K562 (cell line): ENCODE measurements at regions not wholly inside any gene's neighbourhood (a gene's known extent, or its start where the extent isn't known, plus 50 kb on each side); places are given as distances from the start of the nearest gene placed in this dataset.
A peak's percentile ranks its signal among the peaks of the same experiment; 100 is the strongest.

ENCODE experiments used
- ATAC-seq: fragments of 200-7000 bp; cut with Tn5 transposase; 3 replicates; pipeline ENCODE4 v1.9.1; 2020; ENCODE audit warnings: moderate library complexity
- BruUV-seq: library from RNA; stranded (reverse); fragments of 400-500 nt; replicated peaks from 2 replicates; lab custom pipeline; 2021; lab: Mats Ljungman, UMichigan
- CTCF ChIA-PET: fragments of 300-600 bp; formaldehyde crosslinking; extraction: SDS; loops from one replicate; lab custom pipeline; 2021; ENCODE audit warnings: low intra/inter-chr PET ratio; lab: Yijun Ruan, JAX
- POLR2A ChIA-PET: fragments of 300-600, 350-650 bp; sonication (Branson Sonifier 250); formaldehyde crosslinking; extraction: SDS; loops from one replicate; lab custom pipeline; 2021; ENCODE audit warnings: antibody characterized with exemption, inconsistent platforms; lab: Yijun Ruan, JAX
- DNase-seq, 4 experiments: peaks; one replicate each; pipeline versions ENCODE4 v3.0.0 to v3.0.0-alpha.2; 2011 to 2018; ENCODE audit warnings: low spot score in 3 of 4, mixed read lengths in 3 of 4; ENCODE audit errors: extremely low read depth in 1 of 4
- FAIRE-seq: peaks from 2 replicates; lab custom pipeline; 2011; peaks lifted over from hg19 to GRCh38; lab: Jason Lieb, UNC
- H2AFZ ChIP-seq: 2 replicates; pipeline ENCODE4 v1.6.0; 2011; ENCODE audit warnings: low read depth, low read length, control low read depth, inconsistent platforms
- H3K27ac ChIP-seq: fragments of 200-600 bp; 3 replicates; pipeline ENCODE4 v1.8.0; 2011; ENCODE audit warnings: low read depth, mild to moderate bottlenecking, control low read depth, inconsistent platforms, low read length, moderate library complexity, mixed read lengths; ENCODE audit errors: extremely low read depth
- H3K27me3 ChIP-seq, 2 experiments: fragments of 300-600 bp in 1 of 2; 2 replicates in 1 of 2; 3 replicates in 1 of 2; pipeline versions ENCODE4 v1.6.0 to v1.8.0; 2011; ENCODE audit warnings: inconsistent platforms in 2 of 2, low read length in 2 of 2, mild to moderate bottlenecking in 1 of 2, mixed read lengths in 1 of 2, moderate library complexity in 1 of 2; ENCODE audit not compliant: control insufficient read depth in 2 of 2, insufficient read depth in 2 of 2
- H3K36me3 ChIP-seq: fragments of 300-600 bp; 3 replicates; pipeline ENCODE4 v1.8.0; 2011; ENCODE audit warnings: mild to moderate bottlenecking, low read length, inconsistent platforms; ENCODE audit not compliant: control insufficient read depth, insufficient read depth
- H3K4me1 ChIP-seq, 2 experiments: fragments of 200-600 bp in 1 of 2; replicated peaks in 1 of 2; 2 replicates in 1 of 2; 3 replicates in 1 of 2; pipeline versions ENCODE4 v1.5.1 to v1.8.0; 2011; ENCODE audit warnings: inconsistent platforms in 2 of 2, low read length in 2 of 2, mild to moderate bottlenecking in 1 of 2, mixed read lengths in 1 of 2, moderate library complexity in 1 of 2; ENCODE audit not compliant: control insufficient read depth in 2 of 2, insufficient read depth in 2 of 2
- H3K4me2 ChIP-seq: 2 replicates; pipeline ENCODE4 v1.6.1; 2011; ENCODE audit warnings: low read length, control low read depth, inconsistent platforms, mixed read lengths; ENCODE audit not compliant: insufficient read depth
- H3K4me3 ChIP-seq: fragments of 200-600 bp; sonication (generic), shearing (Covaris generic); 2 replicates; pipeline ENCODE4 v1.5.1; 2016; ENCODE audit warnings: control low read depth, inconsistent platforms
- H3K79me2 ChIP-seq: fragments of 200-600 bp; 3 replicates; pipeline ENCODE4 v1.8.0; 2011; ENCODE audit warnings: low read length, inconsistent platforms; ENCODE audit not compliant: control insufficient read depth, insufficient read depth
- H3K9ac ChIP-seq, 2 experiments: 2 replicates each; pipeline versions ENCODE4 v1.6.0 to v1.6.1; 2011; ENCODE audit warnings: low read depth in 2 of 2, low read length in 2 of 2, control low read depth in 1 of 2, inconsistent platforms in 1 of 2, mild to moderate bottlenecking in 1 of 2, mixed read lengths in 1 of 2; ENCODE audit not compliant: insufficient read depth in 1 of 2
- H3K9me1 ChIP-seq: one replicate; pipeline ENCODE4 v1.6.0; 2011; ENCODE audit warnings: inconsistent platforms, mild to moderate bottlenecking, low read length, moderate library complexity; ENCODE audit not compliant: control insufficient read depth, insufficient read depth
- H3K9me3 ChIP-seq: replicated peaks from 2 replicates; pipeline ENCODE4 v1.5.1; 2011; ENCODE audit warnings: low read depth, low read length, inconsistent platforms; ENCODE audit not compliant: control insufficient read depth, insufficient read depth
- H4K20me1 ChIP-seq: replicated peaks from 2 replicates; pipeline ENCODE4 v1.6.1; 2011; ENCODE audit warnings: low read length, inconsistent platforms, mixed read lengths; ENCODE audit not compliant: control insufficient read depth, insufficient read depth
- BCL6 ChIP-seq: fragments of 250-450 bp; sonication (Bioruptor Pico); IDR thresholded peaks from 2 replicates; pipeline ENCODE4 v1.4.0; 2020
- DDX20 ChIP-seq: fragments of 450-650 bp; IDR thresholded peaks from 2 replicates; pipeline ENCODE4 v1.6.1; 2016; ENCODE audit warnings: missing genetic modification characterization, low read depth, mild to moderate bottlenecking, missing compliant biosample characterization, moderate library complexity
- DMBX1 ChIP-seq: fragments of 250-450 bp; sonication (Bioruptor Pico); IDR thresholded peaks from 2 replicates; pipeline ENCODE4 v1.8.0; 2022; ENCODE audit warnings: inconsistent platforms, mild to moderate bottlenecking, moderate library complexity, borderline replicate concordance
- FUS ChIP-seq: fragments of 200-400 bp; formaldehyde crosslinking; optimal IDR thresholded peaks from 2 replicates; pipeline ENCODE3; 2017; ENCODE audit warnings: low read depth, low read length
- HMG20A ChIP-seq: fragments of 450-650 bp; formaldehyde crosslinking; conservative IDR thresholded peaks from 2 replicates; pipeline ENCODE4 v1.4.0; 2020; ENCODE audit warnings: mild to moderate bottlenecking, mixed read lengths
- L3MBTL2 ChIP-seq: fragments of 450-650 bp; IDR thresholded peaks from 2 replicates; pipeline ENCODE4 v1.6.1; 2016; ENCODE audit warnings: mild to moderate bottlenecking, moderate library complexity
- MCM5 ChIP-seq: fragments of 450-650 bp; IDR thresholded peaks from 2 replicates; pipeline ENCODE4 v1.6.1; 2016; ENCODE audit warnings: low read depth
- NCOA2 ChIP-seq, 2 experiments: fragments of 450-650 bp; IDR thresholded peaks; 2 replicates each; pipeline ENCODE4 v1.6.1; 2018; ENCODE audit warnings: mild to moderate bottlenecking in 2 of 2, moderate library complexity in 1 of 2; ENCODE audit not compliant: partially characterized antibody in 2 of 2
- PTBP1 ChIP-seq: fragments of 200-400 bp; formaldehyde crosslinking; IDR thresholded peaks from 2 replicates; pipeline ENCODE4 v1.6.1; 2017; ENCODE audit warnings: low read depth, low read length
- SRSF1 ChIP-seq: fragments of 200-400 bp; formaldehyde crosslinking; IDR thresholded peaks from 2 replicates; pipeline ENCODE4 v1.6.1; 2017; ENCODE audit warnings: mild to moderate bottlenecking, low read depth, low read length, moderate library complexity
- ZBTB5 ChIP-seq: fragments of 450-650 bp; IDR thresholded peaks from 2 replicates; pipeline ENCODE4 v1.6.1; 2017; ENCODE audit warnings: antibody characterized with exemption
- ZFP1 ChIP-seq: fragments of 450-650 bp; formaldehyde crosslinking; IDR thresholded peaks from 2 replicates; pipeline ENCODE4 v1.4.0; 2020; ENCODE audit warnings: mild to moderate bottlenecking, mixed read lengths
- ZNF134 ChIP-seq: fragments of 250-450 bp; sonication (Bioruptor Pico); conservative IDR thresholded peaks from 2 replicates; pipeline ENCODE4 v1.4.0; 2020
- ZNF175 ChIP-seq: fragments of 200-800 bp; sonication (Bioruptor generic); IDR thresholded peaks from 2 replicates; pipeline ENCODE4 v1.6.1; 2016; ENCODE audit warnings: low read depth, mild to moderate bottlenecking, missing genetic modification characterization, missing compliant biosample characterization
- ZNF232 ChIP-seq: sonication (generic); formaldehyde crosslinking; IDR thresholded peaks from 2 replicates; pipeline ENCODE4 v1.8.0; 2022; ENCODE audit warnings: mild to moderate bottlenecking, missing genetic modification reagents
- ZNF324 ChIP-seq: fragments of 250-450 bp; sonication (Bioruptor Pico); IDR thresholded peaks from 2 replicates; pipeline ENCODE4 v1.4.0; 2020; ENCODE audit warnings: mild to moderate bottlenecking
- WGBS: fragments of 100-300 bp; shearing (Covaris generic); methylation state at CpG from one replicate; pipeline ENCODE4 v1.1.6; 2016; ENCODE audit warnings: low coverage, mixed read lengths; ENCODE audit not compliant: insufficient coverage; ENCODE audit errors: missing lambda C conversion rate; 5-methylcytosine and 5-hydroxymethylcytosine counted together
- in situ Hi-C: fragments of 300-500 bp; cut with MboI; formaldehyde crosslinking; loops from 4 replicates; pipeline ENCODE4 v1.15.0; 2018; ENCODE audit warnings: inconsistent platforms, mixed read lengths
- intact Hi-C: fragments of 100-400 bp; cut with micrococcal nuclease; formaldehyde crosslinking; loops from 2 replicates; pipeline ENCODE4 v1.14.2; 2022

- Histone ChIP-seq H3K27ac (no peak overlapping the region), H3K27me3 (peaks cover 0 to 46% of the 10 kb centered on the region in 2 experiments; a peak in 4 of 5 replicates), H3K9ac (no peak overlapping the region; a peak in 1 of 4 replicates), H4K20me1 (no peaks in the 10 kb centered on the region; the same call in 1 of the 2 replicates), H3K4me3 (no peak overlapping the region), H3K79me2 (no peaks in the 10 kb centered on the region), H2AFZ (no peak overlapping the region), H3K4me1 (peaks cover 0 to 2% of the 10 kb centered on the region in 2 experiments; a peak in 2 of 5 replicates), H3K9me3 (no peaks in the 10 kb centered on the region), H3K9me1 (peaks cover 4% of the 10 kb centered on the region), H3K4me2 (no peak overlapping the region), H3K36me3 (no peaks in the 10 kb centered on the region)
- intact Hi-C loops (no loop called here), in situ Hi-C loops (no loop called here)
- BruUV-seq, result no TSS peak
- POLR2A ChIA-PET, result no interaction called here
- CTCF ChIA-PET, result no interaction called here
- DNase-seq (no peak), ATAC-seq (no peak), FAIRE-seq (no peak)
- 7% methylated on average over 16 of the region's 17 CpGs for WGBS
- TF ChIP-seq BCL6 (CRISPR knock-in tag), result no peak
- peak; percentile 28; the same call in 1 of the 2 replicates for TF ChIP-seq ZNF175 (CRISPR knock-in tag)
- TF ChIP-seq FUS, result no peak
- TF ChIP-seq L3MBTL2, result 0 out of 2 replicates have a peak, but pooled peaks have one; percentile 18
Observed at GRCh38 chr17:79457376-79457775, 153.5 kb downstream of the RBFOX3 start.

- TF ChIP-seq ZFP1 (CRISPR knock-in tag) (no peak), ZNF134 (CRISPR knock-in tag) (no peak), DDX20 (tag) (no peak), MCM5 (no peak), DMBX1 (CRISPR knock-in tag) (no peak), ZNF324 (no peak), PTBP1 (no peak), ZBTB5 (no peak), HMG20A (CRISPR knock-in tag) (no peak), ZNF232 (no peak), SRSF1 (no peak), NCOA2 (IDR thresholded peaks at IDR 0.05; ENCODE audit: partially characterized antibody in 2 of 2) (no peak)
- ATAC-seq (no peak), FAIRE-seq (no peak), DNase-seq (no peak)
- no peak overlapping the region for H3K4me3 ChIP-seq
- H3K4me2 ChIP-seq, result no peak overlapping the region
- WGBS, result under 1% methylated on average over 11 of the region's 11 CpGs
- intact Hi-C loops, result no loop called here
- peaks cover 4% of the 10 kb centered on the region for H3K9me1 ChIP-seq
- no peaks in the 10 kb centered on the region for H3K79me2 ChIP-seq
- no peaks in the 10 kb centered on the region; the same call in none of the 2 replicates for H4K20me1 ChIP-seq
- no peak overlapping the region for H3K9ac ChIP-seq
- ChIA-PET POLR2A (interaction anchor here (0.6 kb wide), 1 partner anchor 25 kb away, joined by 3 read pairs; no protein-coding TSS in a partner anchor), CTCF (no interaction called here)
- H3K27ac ChIP-seq, result no peak overlapping the region
- peaks cover 0 to 2% of the 10 kb centered on the region in 2 experiments; a peak in 2 of 5 replicates for H3K4me1 ChIP-seq
- no TSS peak for BruUV-seq
- no peak overlapping the region for H2AFZ ChIP-seq
- peaks cover 0 to 54% of the 10 kb centered on the region in 2 experiments; a peak in 2 of 5 replicates for H3K27me3 ChIP-seq
- no peaks in the 10 kb centered on the region for H3K36me3 ChIP-seq
- in situ Hi-C loops, result no loop called here
- H3K9me3 ChIP-seq, result no peaks in the 10 kb centered on the region
Observed at GRCh38 chr17:79455636-79456035, 155.2 kb downstream of the RBFOX3 start.
